ENCODE measurements at regions not wholly inside any gene's neighbourhood (a gene's known extent, or its start where the extent isn't known, plus 50 kb on each side); places are given as distances from the start of the nearest gene placed in this dataset.

DNA sequence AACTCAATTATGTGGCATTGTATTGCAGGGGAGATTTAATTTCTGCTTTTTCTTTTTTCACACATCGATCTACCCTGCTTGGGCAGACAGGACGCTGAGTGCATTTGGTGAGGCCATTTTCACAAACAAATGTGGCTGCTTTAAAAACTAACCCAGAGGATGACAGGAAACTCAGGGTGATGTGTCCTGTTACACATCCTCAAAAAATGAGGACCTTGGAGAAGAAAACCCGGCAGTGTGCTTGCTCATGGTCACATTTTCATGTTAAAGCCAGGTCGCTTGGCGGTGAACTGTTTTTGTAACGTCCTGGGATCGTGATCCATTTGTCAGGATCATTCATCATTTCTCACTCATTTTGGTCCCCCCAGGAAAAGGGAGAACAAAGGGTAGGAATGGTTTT is 478.3 kb upstream of the ADAMTS16 start:
- no peak for FAIRE-seq

DNA sequence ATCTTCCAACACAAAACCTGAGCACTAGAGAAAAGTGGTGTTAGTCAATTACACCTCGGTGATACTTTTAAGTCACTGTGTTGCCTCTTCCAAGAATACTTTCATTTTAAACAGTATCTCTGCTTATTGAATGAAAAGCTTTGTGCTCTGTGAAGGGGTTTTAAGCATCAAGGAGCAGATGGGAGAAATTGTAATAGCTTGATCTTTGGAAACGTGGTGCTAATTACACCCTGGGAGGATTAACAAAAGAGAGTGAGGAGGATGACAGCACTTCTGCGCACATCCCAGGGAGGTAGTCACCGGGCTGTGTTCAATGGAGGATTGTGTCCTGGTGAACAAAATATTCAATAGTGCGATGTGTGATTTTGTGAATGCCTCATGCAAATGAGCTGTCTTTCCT is 477.4 kb upstream of the ADAMTS16 start:
- no peak for FAIRE-seq

DNA sequence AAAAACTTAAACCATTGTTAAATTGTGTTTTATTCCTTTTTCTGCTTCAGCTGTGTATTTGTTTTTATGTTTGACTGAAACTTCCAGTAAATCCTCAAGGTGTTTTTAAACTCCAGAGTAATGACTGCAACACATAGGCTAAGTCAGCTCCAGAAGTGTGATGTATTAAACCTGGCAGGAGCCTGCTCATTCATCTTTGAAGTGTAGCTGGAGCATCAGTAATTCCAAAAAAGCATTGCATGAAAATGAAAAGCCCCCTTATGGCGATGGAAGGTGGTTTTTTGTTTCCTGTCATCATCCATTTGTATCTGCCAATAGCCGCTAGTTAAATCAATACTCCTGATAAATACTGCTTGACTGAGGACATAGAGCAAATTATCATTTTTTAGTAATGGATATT is 474.2 kb upstream of the ADAMTS16 start:
- no peak for FAIRE-seq

DNA sequence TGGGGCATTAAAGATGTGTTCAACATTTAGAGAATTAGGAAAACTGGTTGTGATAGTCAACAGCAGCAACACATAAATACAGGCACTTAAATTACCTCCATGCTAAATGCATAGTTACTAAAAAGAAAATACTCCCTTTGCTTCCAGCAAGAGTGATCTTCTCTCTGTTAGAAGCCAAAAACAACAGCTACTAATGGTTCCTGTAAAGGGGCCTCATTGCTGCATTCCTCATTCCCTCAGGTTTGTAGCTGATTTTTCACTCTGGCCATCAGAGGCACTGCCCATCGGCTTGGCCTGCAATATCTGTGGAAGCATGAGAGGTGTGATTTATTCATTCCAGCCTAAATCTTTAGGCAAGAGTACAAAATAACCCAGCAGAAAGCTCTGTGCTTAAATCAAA is 466.0 kb upstream of the ADAMTS16 start:
- no peak for FAIRE-seq

DNA sequence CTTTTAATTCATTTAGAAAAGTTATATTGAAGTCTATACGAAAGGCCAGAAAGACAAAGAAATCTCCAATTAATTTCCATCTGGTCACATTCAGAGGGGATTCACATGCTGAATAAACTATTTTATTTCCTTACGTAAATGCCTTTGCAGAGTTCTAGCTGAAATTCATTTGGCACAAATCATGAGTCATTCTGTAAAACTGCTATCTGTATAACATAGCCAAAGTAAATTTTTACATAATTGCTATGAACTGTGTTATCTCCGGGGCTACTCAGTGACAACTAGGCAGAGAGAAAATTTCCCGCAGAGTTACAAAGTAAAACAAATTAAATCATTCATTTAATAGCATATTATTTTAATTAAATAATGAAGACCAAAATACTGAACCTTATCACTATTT is 463.2 kb upstream of the ADAMTS16 start:
- no peak for FAIRE-seq

DNA sequence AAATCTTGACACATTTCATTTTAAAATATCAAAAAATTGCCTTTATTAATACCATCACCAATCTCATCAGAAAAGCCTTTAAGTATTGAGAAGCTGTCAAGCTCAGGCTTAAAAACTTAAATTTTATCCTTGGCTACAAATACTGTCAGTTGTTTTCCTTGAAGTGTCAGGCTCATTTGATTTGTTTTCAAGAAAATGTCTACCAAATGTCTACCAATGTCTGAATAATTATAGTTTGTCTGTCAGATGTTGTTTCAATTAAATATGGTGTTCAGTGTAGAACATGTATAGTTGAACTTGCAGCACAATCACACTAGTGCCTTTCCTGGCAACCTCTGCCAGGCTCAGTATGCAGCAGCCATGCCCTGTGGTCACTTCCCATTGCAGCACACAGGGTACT is 455.2 kb upstream of the ADAMTS16 start:
- no peak for FAIRE-seq

DNA sequence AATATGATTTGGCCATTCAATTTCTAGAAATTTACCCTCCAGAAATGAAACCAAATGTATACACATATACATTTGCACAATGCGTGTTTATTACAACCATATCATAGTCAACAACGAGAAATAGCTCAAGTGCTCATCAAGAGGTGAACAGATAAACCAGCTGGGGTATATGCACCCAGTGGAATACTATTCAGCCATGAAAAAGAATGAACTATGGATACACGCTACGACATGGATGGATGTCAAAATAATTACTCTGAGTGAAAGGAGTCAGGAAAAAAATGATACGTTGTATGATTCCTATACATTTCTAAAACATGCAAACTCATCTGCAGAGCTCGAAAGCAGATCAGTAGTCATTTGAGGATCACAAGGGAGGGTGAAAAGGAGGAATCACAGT is 441.5 kb upstream of the ADAMTS16 start:
- no peak for FAIRE-seq

DNA sequence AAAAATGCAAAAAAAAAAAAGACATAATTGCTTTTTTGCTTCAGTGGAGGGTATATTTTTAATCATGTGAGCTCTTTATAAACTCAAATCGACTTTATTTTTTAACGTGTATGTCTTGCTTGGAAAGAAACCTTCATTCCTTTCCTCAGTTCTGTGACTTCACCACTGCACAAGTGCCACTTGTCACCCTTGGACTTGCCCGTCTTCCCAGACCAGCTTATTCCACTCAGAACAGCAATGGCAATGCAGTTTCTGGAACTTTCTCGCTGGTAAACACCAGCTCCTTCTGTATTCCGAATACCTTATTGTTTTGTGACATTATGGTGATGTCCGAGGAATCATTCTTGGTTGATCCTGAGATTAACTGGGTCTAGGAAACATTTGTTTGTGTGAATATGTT is 440.5 kb upstream of the ADAMTS16 start:
- no peak for FAIRE-seq

DNA sequence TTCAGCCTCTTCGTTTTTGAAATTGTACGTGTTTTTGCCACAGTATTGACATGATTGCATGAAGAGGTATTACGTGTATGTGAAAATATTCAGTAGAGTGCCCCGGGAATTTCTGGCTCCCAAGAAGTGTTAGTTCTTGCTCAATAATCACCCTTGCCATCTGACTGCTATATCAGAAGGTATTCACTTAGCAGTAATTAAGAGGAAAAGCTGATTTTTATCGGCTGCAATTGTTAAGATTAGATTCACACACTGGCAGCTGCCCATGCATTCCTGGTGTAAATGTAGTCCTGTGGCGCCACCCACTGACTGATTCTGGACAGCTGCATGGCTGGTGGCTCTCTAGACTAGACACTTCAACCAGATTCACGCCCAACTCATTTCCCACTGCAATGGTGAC is 440.1 kb upstream of the ADAMTS16 start:
- no peak for FAIRE-seq

DNA sequence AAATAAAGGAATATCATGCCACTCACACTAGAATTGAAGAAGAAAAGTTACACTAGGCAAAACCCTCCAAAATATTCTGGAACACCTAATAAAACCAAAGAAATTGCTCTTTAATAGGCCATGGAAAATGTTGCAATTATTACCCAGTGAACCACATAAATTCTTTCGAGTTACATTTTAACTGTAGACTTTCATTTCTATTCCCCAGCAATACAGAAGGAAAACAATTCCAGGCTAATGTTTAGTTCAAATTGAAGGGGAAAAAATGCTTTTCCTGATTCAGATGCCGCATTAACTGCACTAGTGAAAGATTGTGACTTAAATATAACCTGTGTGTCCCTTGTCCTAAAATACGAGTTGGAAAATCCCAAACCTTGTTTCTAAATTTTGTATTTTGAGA is 439.3 kb upstream of the ADAMTS16 start:
- FAIRE-seq = no peak

DNA sequence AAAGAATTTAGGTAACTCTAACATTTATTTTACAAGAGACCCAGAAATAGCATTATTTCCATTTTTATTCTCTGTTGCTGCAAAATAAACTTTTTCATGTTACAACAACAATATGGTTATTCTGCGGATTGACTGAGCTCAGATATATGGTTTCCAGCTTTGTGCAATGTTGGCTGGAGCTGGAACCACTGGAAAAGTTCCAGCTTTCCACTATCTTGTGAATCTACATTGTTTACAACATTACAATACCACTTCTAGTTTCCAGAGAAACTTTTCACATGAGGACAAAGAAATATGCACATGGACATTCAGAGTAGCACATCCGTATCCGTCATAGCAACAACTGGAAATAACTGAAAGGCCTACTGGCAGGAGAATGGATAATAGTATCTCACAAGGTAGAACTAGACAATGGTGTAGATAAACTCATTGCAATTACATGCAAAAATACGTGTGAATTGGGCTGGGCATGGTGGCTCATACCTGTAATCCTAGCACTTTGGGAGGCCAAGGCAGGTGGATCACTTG is 436.1 kb upstream of the ADAMTS16 start:
- FAIRE-seq = no peak

DNA sequence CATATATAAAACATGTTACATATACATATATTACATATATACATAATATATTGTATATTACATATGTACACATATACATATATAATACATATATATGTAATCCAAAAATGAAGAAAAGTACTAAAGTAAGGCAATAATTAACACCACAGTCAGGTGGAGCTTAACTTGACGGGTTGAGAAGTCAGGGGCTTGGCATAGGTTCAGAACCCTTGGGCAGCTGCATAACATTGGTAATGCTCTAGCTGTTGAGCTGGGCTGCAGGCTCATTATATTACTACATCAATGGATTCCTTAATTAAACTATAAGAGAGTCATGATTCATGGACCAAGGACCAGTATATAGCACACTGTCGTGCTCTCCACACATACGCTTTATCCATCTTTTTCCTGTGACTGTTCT is 435.2 kb upstream of the ADAMTS16 start:
- FAIRE-seq = no peak

DNA sequence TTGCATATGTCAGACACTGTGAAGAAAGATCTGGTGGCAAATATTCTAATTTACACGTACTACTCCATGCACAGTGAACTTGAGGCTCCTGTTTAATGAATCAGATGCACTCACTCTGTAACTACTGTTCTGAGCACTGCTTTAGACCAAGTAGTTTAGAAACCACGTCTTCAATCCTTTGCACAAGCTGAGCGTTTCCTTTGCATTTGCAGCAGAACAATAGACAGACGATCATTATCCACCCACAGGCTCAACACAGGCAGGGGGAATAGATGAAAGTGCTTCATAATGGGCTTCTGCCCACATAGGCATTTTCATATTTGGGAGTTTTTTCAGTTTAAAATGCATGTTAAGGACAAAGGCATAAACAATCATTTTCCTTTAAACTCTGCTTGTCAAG is 423.3 kb upstream of the ADAMTS16 start:
- no peak for FAIRE-seq

DNA sequence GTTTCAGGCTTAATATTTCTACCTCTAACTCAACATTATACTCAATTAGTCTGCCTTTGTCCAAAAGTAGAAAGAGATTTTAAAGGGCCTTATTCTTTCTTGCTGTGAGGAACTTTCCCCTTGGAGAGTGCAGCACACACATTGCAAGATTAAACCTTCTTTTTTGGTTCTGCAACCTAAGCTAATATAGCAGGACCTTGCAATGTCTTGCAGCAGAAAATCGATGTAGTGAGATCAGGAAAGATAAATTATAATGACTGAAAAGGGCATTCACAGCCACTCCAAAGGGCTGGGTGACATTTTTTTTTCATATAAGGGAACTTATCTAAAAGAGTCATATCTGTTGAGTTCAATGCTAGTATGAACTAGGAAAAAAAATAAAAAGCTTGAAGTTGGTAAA is 422.7 kb upstream of the ADAMTS16 start:
- FAIRE-seq = no peak

DNA sequence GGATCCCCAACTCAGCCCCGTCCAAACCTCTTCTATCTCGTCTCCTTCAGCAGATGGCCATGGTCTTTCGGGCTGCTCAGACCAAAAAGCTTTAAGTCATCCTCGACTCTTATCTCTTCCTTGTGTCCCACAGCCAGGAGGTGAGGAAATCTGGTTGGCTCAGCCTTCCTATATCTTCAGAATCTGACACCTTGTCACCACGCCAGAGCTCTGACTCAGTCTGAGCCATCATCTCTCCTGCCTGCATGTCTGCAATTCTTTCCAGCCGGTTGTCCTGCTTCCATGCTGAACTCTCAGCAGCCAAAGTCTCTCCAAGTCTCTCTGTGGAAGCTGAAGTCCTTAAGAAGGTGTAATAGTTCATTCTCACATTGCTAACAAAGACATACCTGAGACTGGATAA is 419.3 kb upstream of the ADAMTS16 start:
- no peak for FAIRE-seq

DNA sequence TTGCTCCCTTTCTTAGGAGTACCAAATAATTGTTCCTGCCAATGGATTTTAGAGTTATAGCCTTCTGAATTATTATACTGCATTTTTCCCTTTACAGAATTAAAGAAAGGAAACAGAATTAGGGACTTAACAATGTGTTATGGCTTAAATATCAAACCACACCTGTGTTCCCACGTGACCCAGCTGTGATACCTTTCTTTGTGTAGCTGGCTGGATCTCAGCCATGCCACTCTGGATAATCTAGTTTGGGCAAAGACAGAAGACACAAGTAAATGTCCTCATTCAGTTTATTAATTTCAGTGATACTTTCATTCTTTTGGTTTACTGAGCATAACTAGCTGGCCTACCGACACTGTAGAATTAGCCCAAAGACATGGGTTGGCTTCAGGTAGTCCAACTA is 417.2 kb upstream of the ADAMTS16 start:
- no peak for FAIRE-seq

DNA sequence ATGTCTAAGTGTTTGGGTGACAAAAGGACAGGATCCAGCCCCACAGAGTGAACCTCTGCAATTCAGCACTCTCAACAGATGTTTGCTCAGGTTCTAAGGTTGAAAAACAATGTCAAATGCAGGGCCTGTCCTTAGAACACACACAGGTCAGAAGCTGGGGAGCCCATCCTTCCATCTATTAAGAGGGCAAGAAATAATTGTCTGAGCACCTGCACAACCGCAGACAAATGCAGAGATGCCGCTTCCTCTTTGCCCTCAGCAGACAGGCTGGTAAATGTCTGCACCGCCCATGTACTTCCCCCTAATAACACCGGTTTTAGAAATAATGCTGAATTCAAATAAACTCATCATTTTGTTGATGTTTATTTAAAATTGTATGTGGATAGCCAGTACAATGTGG is 414.5 kb upstream of the ADAMTS16 start:
- no peak for FAIRE-seq

DNA sequence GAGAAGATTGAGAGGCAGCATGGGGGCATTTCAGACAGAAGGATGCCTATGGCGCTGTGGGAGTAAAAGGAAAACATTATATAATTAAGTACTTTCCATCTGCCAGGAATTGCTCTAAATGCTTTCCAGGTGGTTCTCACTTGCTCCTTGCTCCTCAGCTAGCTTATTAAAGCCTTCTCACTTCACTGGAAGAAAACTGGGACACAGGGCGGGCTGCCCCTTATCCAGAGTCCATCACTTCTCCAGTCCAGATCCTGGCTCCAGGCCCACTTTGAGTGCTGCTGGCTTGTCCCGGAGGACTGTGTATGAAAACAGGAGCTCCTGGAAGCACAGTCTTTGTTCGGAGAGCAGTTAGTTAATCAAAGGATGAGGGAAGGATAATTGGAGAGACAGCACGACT is 409.9 kb upstream of the ADAMTS16 start:
- FAIRE-seq = no peak

DNA sequence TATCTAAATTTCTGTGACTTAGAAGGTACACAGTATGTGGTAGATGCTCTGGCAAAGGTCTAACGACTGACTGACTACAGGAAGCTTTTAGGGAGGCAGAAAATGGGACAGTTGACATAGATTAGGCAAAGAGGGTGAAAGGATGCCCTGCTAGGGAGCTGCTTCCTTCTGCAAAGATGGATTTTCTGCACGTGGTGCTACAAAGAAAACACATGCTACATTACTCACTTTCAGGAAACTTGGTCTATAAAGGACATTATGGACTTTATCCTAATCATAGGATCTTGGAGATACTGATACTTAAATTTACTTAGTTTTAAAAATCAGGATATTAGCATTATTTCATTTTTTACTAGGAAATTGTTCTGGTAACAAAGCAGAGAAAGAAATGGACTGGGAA is 405.8 kb upstream of the ADAMTS16 start:
- no peak for FAIRE-seq

DNA sequence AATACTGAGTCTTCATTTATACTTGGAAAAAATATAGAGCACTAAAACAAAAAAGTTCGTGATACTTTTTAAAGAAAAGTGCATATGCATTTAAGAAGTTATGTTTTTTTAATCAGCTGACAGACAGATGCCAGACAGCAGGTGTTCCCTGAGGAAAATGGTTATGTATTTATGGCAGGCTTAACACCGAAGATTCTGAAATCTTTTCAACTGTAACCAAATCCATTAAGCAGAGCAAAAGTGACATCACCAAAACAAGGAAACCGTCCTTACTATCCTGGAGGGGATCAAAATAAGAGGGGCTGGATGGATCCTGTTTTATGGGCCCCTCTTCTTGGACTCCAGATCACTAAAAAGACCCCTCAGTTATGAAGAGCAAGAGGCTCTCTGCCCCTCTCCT is 404.9 kb upstream of the ADAMTS16 start:
- no peak for FAIRE-seq

DNA sequence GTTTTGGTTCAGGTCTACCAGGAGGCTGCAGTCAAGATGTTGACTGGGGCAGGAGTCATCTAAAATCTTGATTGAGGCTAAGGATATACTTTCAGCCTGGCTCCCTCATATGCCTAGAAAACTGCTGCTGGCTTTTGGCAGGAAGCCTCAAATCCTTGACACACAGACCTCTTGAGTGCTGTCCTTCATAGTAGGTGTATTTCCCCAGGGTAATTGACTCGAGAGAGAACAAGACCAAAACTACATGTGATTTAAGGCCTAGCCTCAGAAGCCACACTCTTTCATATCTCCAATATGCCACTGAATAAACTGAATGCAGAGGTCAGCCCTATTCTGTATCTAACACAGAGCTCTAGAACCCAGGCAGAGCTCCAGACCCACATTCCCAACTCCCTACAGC is 402.3 kb upstream of the ADAMTS16 start:
- FAIRE-seq = no peak

DNA sequence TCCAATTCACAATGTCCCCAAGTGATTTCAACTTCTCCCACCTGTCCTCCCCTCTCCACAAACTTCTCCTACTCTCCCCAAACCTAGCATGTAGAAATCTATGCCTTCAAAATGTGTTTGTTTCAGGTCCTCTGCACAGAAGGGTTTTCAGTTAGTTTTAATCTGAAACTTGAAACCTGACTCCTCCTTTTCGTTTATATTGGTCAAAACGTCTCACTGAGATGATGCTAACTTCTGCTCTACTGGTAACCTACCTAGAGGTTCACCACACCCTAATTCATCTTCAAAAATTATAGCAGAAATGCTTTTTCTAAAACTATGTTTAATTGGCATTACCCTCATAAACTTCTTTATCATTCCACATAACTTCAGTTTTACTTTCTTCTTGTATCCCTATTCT is 401.8 kb upstream of the ADAMTS16 start:
- FAIRE-seq = no peak

DNA sequence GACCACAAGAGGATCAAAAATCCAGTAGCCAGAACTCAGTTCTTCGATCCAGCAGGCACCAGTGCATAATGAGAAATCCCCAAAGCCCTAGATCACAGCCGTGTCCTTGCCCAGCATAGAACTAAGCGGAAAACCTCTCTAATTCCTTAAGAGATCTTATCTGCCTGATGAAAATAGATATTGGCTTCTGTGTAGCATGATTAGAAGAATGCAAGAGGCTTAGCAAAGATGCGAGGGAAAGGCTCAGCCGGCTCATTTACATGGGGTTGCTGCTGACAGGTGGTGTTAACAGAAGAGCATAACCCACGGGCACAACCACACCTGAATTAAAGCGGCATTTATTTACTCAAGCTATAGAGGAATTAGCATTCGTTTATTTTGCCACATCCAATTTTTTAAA is 400.0 kb upstream of the ADAMTS16 start:
- no peak for FAIRE-seq

DNA sequence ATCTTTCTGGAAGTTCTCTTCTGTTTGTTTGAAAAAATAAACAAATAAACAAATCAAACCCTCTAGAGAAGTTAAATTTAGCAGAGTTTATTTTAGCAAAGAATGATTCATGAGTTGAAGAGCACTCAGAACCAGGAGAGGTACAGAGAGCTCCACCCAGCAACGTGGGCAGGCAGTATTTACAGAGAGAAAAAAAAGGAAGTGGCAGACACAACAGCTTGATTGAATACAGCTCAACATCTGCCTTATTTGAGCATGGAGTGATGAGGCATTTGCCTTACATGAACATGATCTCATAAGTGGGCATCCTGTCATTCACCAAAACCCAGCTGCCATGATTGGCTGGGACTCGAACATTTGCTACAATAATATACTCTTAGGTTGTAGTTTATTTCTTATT is 381.6 kb upstream of the ADAMTS16 start:
- FAIRE-seq = no peak

DNA sequence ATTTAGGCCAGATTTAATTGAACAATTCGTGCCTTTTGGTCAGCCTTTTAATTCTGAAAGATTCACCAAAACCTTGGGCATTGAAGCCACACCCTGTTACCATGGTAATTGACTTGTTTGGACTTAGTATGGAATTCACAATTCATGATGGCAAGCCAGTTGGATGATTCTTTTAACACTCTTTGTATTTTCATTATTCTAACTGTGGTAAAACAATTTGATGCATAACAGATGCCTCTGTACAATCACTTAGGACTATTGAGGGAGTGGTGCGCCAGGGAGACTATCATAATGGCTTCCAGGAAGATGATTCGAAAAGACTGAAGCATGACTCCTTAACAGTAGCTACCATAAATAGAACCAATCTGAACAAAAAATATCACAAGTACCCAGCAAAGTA is 381.1 kb upstream of the ADAMTS16 start:
- no peak for FAIRE-seq

DNA sequence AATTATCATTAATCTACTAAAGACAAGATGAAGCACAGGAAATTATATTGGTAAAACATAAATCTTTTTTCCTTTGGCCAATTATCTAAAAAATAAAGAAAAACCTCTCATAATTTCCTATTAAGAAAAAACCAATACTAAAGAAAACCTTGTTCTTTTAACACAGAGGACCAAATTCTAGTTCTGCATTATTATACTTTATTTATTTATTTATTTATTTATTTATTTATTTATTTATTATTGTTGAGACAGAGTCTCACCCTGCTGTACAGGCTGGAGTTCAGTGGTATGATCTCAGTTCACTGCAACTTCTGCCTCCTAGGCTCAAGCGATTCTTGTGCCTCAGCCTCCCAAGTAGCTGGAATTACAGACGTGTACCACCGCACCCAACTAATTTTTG is 377.8 kb upstream of the ADAMTS16 start:
- no peak for FAIRE-seq

Data from islet of Langerhans (tissue), 1 donor.